ENCODE measurements at regions not wholly inside any gene's neighbourhood (a gene's known extent, or its start where the extent isn't known, plus 50 kb on each side); places are given as distances from the start of the nearest gene placed in this dataset.
"Not testable (repeated sequence)": the region's sequence is repeated elsewhere in the genome, so short reads cannot be mapped to it uniquely, and the experiment has no call there.

GRCh38 chr3:117865338-117865737, 1155.8 kb downstream of the TUSC7 start:
- Histone ChIP-seq H3K27ac (no peak overlapping the region), H3K36me3 (no peaks in the 10 kb centered on the region), H3K9me3 (no peaks in the 10 kb centered on the region), H3K4me1 (no peaks in the 10 kb centered on the region), H3K4me3 (no peak overlapping the region), H3K27me3 (no peaks in the 10 kb centered on the region)
- ATAC-seq: no peak
- intact Hi-C loops (cut with DNase I): no loop called here
- no peak for TF ChIP-seq CTCF (IDR thresholded peaks at IDR 0.05)
- no peak for DNase-seq

- DNase-seq: no peak
- TF ChIP-seq CTCF (IDR thresholded peaks at IDR 0.05): no peak
- Histone ChIP-seq H3K36me3 (no peaks in the 10 kb centered on the region), H3K27ac (no peak overlapping the region), H3K9me3 (no peaks in the 10 kb centered on the region), H3K4me3 (no peak overlapping the region), H3K27me3 (no peaks in the 10 kb centered on the region), H3K4me1 (no peaks in the 10 kb centered on the region)
- no peak for ATAC-seq
- intact Hi-C loops (cut with DNase I): no loop called here
These were observed 1159.2 kb downstream of the TUSC7 start for GRCh38 chr3:117868766-117869165.

GRCh38 chr3:117871934-117872333, 1162.4 kb downstream of the TUSC7 start:
- H3K36me3 ChIP-seq: no peaks in the 10 kb centered on the region
- H3K4me1 ChIP-seq: no peaks in the 10 kb centered on the region
- no peak for DNase-seq
- no peak overlapping the region for H3K4me3 ChIP-seq
- H3K27ac ChIP-seq: no peak overlapping the region
- ATAC-seq: no peak
- no peak for TF ChIP-seq CTCF (IDR thresholded peaks at IDR 0.05)
- no peaks in the 10 kb centered on the region for H3K9me3 ChIP-seq
- no peaks in the 10 kb centered on the region for H3K27me3 ChIP-seq
- intact Hi-C loops (cut with DNase I): no loop called here

GRCh38 chr3:117872594-117873248, 1161.9 kb downstream of the IGSF11 start:
- H3K36me3 ChIP-seq; H3K9me3 ChIP-seq; H3K27ac ChIP-seq; H3K4me3 ChIP-seq; H3K27me3 ChIP-seq; intact Hi-C loops (cut with DNase I); ATAC-seq; H3K4me1 ChIP-seq: not testable (repeated sequence)
- peak in 1 of 4 donors; percentile 29 for DNase-seq

- Histone ChIP-seq H3K27me3 (no peaks in the 10 kb centered on the region), H3K36me3 (no peaks in the 10 kb centered on the region), H3K4me1 (no peaks in the 10 kb centered on the region), H3K4me3 (no peak overlapping the region), H3K9me3 (no peaks in the 10 kb centered on the region), H3K27ac (no peak overlapping the region)
- peak; percentile 50 for ATAC-seq
- no peak for TF ChIP-seq CTCF (IDR thresholded peaks at IDR 0.05)
- peak in 2 of 4 donors; percentile 36 to 65 for DNase-seq
- intact Hi-C loops (cut with DNase I): no loop called here
These were observed 1161.4 kb downstream of the IGSF11 start for GRCh38 chr3:117873249-117873600.
